Activated CD4-positive, alpha-beta T cell treated with anti-CD3 and anti-CD28 coated beads, Interleukin-2, amount 10 ng/mL, durations not matched to agents 24 days and 14 days (primary cell): ENCODE measurements at regions not wholly inside any gene's neighbourhood (a gene's known extent, or its start where the extent isn't known, plus 50 kb on each side); places are given as distances from the start of the nearest gene placed in this dataset.

ENCODE experiments used
- DNase-seq: peaks from one replicate; pipeline ENCODE4 v3.0.0; 2022
- H3K27ac Mint-ChIP-seq: one replicate; pipeline ENCODE4 v1.8.0; 2022; ENCODE audit warnings: mild to moderate bottlenecking, mixed read lengths
- H3K27me3 Mint-ChIP-seq: one replicate; pipeline ENCODE4 v1.8.0; 2022; ENCODE audit warnings: mixed read lengths
- H3K36me3 Mint-ChIP-seq: one replicate; pipeline ENCODE4 v1.8.0; 2022; ENCODE audit warnings: low read depth, mild to moderate bottlenecking, mixed read lengths
- H3K4me1 Mint-ChIP-seq: one replicate; pipeline ENCODE4 v1.8.0; 2021; ENCODE audit warnings: mixed read lengths
- H3K4me3 Mint-ChIP-seq: one replicate; pipeline ENCODE4 v1.8.0; 2022; ENCODE audit warnings: mild to moderate bottlenecking, moderate library complexity, mixed read lengths
- H3K9me3 Mint-ChIP-seq: one replicate; pipeline ENCODE4 v1.8.0; 2021; ENCODE audit warnings: mixed read lengths
- intact Hi-C: fragments of 100-400 bp; cut with micrococcal nuclease; formaldehyde crosslinking; loops from one replicate; pipeline ENCODE4 v1.15.1; 2023

GRCh38 chr14:76688383-76688671 is 72.9 kb upstream of the VASH1 start:
- Mint-ChIP-seq H3K27me3 (peaks cover 10% of the 10 kb centered on the region), H3K36me3 (no peaks in the 10 kb centered on the region), H3K27ac (no peak overlapping the region), H3K9me3 (peaks cover 8% of the 10 kb centered on the region), H3K4me1 (no peaks in the 10 kb centered on the region), H3K4me3 (no peak overlapping the region)
- intact Hi-C loops: no loop called here
- no peak for DNase-seq

- Mint-ChIP-seq H3K27ac (no peak overlapping the region), H3K4me1 (no peaks in the 10 kb centered on the region), H3K4me3 (no peak overlapping the region)
Measured at GRCh38 chr14:76690502-76691105, 70.7 kb upstream of the VASH1 start.

GRCh38 chr14:76694106-76694505 is 67.2 kb upstream of the VASH1 start:
- Mint-ChIP-seq H3K27me3 (peaks cover 1% of the 10 kb centered on the region), H3K4me3 (no peak overlapping the region), H3K36me3 (no peaks in the 10 kb centered on the region), H3K27ac (no peak overlapping the region), H3K4me1 (no peaks in the 10 kb centered on the region), H3K9me3 (no peaks in the 10 kb centered on the region)
- no peak for DNase-seq
- intact Hi-C loops: no loop called here

More at GRCh38 chr14:76690502-76691105, 70.7 kb upstream of the VASH1 start:
- intact Hi-C loops: no loop called here
- peaks cover 5% of the 10 kb centered on the region for H3K9me3 Mint-ChIP-seq
- H3K36me3 Mint-ChIP-seq: no peaks in the 10 kb centered on the region
- peaks cover 7% of the 10 kb centered on the region for H3K27me3 Mint-ChIP-seq
- DNase-seq: no peak

GRCh38 chr14:76695263-76695920 is 65.9 kb upstream of the VASH1 start:
- H3K27me3 Mint-ChIP-seq: no peaks in the 10 kb centered on the region
- intact Hi-C loops: no loop called here
- no peaks in the 10 kb centered on the region for H3K4me1 Mint-ChIP-seq
- no peaks in the 10 kb centered on the region for H3K36me3 Mint-ChIP-seq
- no peaks in the 10 kb centered on the region for H3K9me3 Mint-ChIP-seq
- no peak for DNase-seq
- no peak overlapping the region for H3K27ac Mint-ChIP-seq
- H3K4me3 Mint-ChIP-seq: no peak overlapping the region

GRCh38 chr14:76696361-76696760 is 64.9 kb upstream of the VASH1 start:
- Mint-ChIP-seq H3K36me3 (no peaks in the 10 kb centered on the region), H3K4me3 (no peak overlapping the region), H3K9me3 (no peaks in the 10 kb centered on the region), H3K27me3 (no peaks in the 10 kb centered on the region), H3K4me1 (no peaks in the 10 kb centered on the region), H3K27ac (no peak overlapping the region)
- DNase-seq: no peak
- intact Hi-C loops: no loop called here

- H3K4me1 Mint-ChIP-seq: no peaks in the 10 kb centered on the region
- no peak overlapping the region for H3K4me3 Mint-ChIP-seq
- no peak for DNase-seq
- no peaks in the 10 kb centered on the region for H3K36me3 Mint-ChIP-seq
- no peaks in the 10 kb centered on the region for H3K9me3 Mint-ChIP-seq
- intact Hi-C loops: no loop called here
- peaks cover 2% of the 10 kb centered on the region for H3K27me3 Mint-ChIP-seq
- no peak overlapping the region for H3K27ac Mint-ChIP-seq
Measured at GRCh38 chr14:76696791-76697190, 64.5 kb upstream of the VASH1 start.

GRCh38 chr14:76697246-76697905 is 63.9 kb upstream of the VASH1 start:
- Mint-ChIP-seq H3K4me1 (no peaks in the 10 kb centered on the region), H3K36me3 (no peaks in the 10 kb centered on the region), H3K27ac (no peak overlapping the region), H3K9me3 (no peaks in the 10 kb centered on the region), H3K4me3 (no peak overlapping the region), H3K27me3 (peaks cover 2% of the 10 kb centered on the region)
- no peak for DNase-seq
- intact Hi-C loops: no loop called here

- Mint-ChIP-seq H3K4me3 (no peak overlapping the region), H3K27me3 (peaks cover 2% of the 10 kb centered on the region)
- DNase-seq: no peak
Measured at GRCh38 chr14:76698191-76698590, 63.1 kb upstream of the VASH1 start.

GRCh38 chr14:76698631-76699030 is 62.6 kb upstream of the VASH1 start:
- Mint-ChIP-seq H3K9me3 (no peaks in the 10 kb centered on the region), H3K36me3 (no peaks in the 10 kb centered on the region), H3K27me3 (peaks cover 2% of the 10 kb centered on the region), H3K27ac (no peak overlapping the region), H3K4me1 (no peaks in the 10 kb centered on the region), H3K4me3 (no peak overlapping the region)
- intact Hi-C loops: no loop called here
- DNase-seq: no peak

More at GRCh38 chr14:76698191-76698590, 63.1 kb upstream of the VASH1 start:
- intact Hi-C loops: no loop called here
- Mint-ChIP-seq H3K36me3 (no peaks in the 10 kb centered on the region), H3K27ac (no peak overlapping the region), H3K9me3 (no peaks in the 10 kb centered on the region), H3K4me1 (no peaks in the 10 kb centered on the region)

GRCh38 chr14:76699209-76699938 is 61.9 kb upstream of the VASH1 start:
- Mint-ChIP-seq H3K36me3 (no peaks in the 10 kb centered on the region), H3K4me3 (no peak overlapping the region), H3K27ac (no peak overlapping the region), H3K4me1 (no peaks in the 10 kb centered on the region), H3K27me3 (peaks cover 2% of the 10 kb centered on the region), H3K9me3 (no peaks in the 10 kb centered on the region)
- no peak for DNase-seq
- intact Hi-C loops: no loop called here

GRCh38 chr14:76699939-76700590 is 61.2 kb upstream of the VASH1 start:
- DNase-seq: no peak
- H3K27ac Mint-ChIP-seq: no peak overlapping the region
- H3K4me3 Mint-ChIP-seq: no peak overlapping the region
- no peaks in the 10 kb centered on the region for H3K4me1 Mint-ChIP-seq
- peaks cover 2% of the 10 kb centered on the region for H3K27me3 Mint-ChIP-seq
- intact Hi-C loops: no loop called here
- no peaks in the 10 kb centered on the region for H3K36me3 Mint-ChIP-seq
- no peaks in the 10 kb centered on the region for H3K9me3 Mint-ChIP-seq

- DNase-seq: no peak
- no peak overlapping the region for H3K27ac Mint-ChIP-seq
- H3K36me3 Mint-ChIP-seq: no peaks in the 10 kb centered on the region
- intact Hi-C loops: no loop called here
- no peaks in the 10 kb centered on the region for H3K4me1 Mint-ChIP-seq
- H3K9me3 Mint-ChIP-seq: no peaks in the 10 kb centered on the region
- H3K27me3 Mint-ChIP-seq: peaks cover 5% of the 10 kb centered on the region
- H3K4me3 Mint-ChIP-seq: no peak overlapping the region
Measured at GRCh38 chr14:76701436-76701835, 59.8 kb upstream of the VASH1 start.

- Mint-ChIP-seq H3K36me3 (no peaks in the 10 kb centered on the region), H3K4me1 (no peaks in the 10 kb centered on the region), H3K27me3 (peaks cover 5% of the 10 kb centered on the region), H3K9me3 (no peaks in the 10 kb centered on the region), H3K4me3 (no peak overlapping the region), H3K27ac (no peak overlapping the region)
- intact Hi-C loops: no loop called here
- DNase-seq: no peak
Measured at GRCh38 chr14:76701981-76702380, 59.3 kb upstream of the VASH1 start.

- intact Hi-C loops: no loop called here
- Mint-ChIP-seq H3K27ac (no peak overlapping the region), H3K9me3 (no peaks in the 10 kb centered on the region), H3K27me3 (peaks cover 5% of the 10 kb centered on the region), H3K36me3 (no peaks in the 10 kb centered on the region), H3K4me3 (no peak overlapping the region), H3K4me1 (no peaks in the 10 kb centered on the region)
- no peak for DNase-seq
Measured at GRCh38 chr14:76705214-76705613, 56.1 kb upstream of the VASH1 start.
